ENCODE measurements at regions not wholly inside any gene's neighbourhood (a gene's known extent, or its start where the extent isn't known, plus 50 kb on each side); places are given as distances from the start of the nearest gene placed in this dataset.

GRCh38 chr16:62846399-62847057 is 810.3 kb upstream of the CDH8 start:
- H3K4me1 Mint-ChIP-seq: no peaks in the 10 kb centered on the region
- no peak overlapping the region for H3K27ac ChIP-seq (ENCODE audit: low read length)
- H3K4me1 ChIP-seq (ENCODE audit: control insufficient read depth, insufficient read depth, low read length): no peaks in the 10 kb centered on the region
- intact Hi-C loops (cut with micrococcal nuclease): no loop called here
- H3K4me3 ChIP-seq (ENCODE audit: low read length): no peak overlapping the region
- ATAC-seq (no peak), DNase-seq (no peak)
- H3K4me3 Mint-ChIP-seq: no peak overlapping the region
- peaks cover 10 to 21% of the 10 kb centered on the region in 2 donors for H3K9me3 Mint-ChIP-seq
- no CpG with 5 or more reads among the region's 2 CpGs for WGBS (ENCODE audit: insufficient coverage)
- H3K9me3 ChIP-seq (ENCODE audit: control insufficient read depth, insufficient read depth, low read length): peaks cover 4% of the 10 kb centered on the region
- H3K27me3 Mint-ChIP-seq (ENCODE audit: low read depth in 2 of 2): no peaks in the 10 kb centered on the region
- H3K36me3 Mint-ChIP-seq: peaks cover 13% of the 10 kb centered on the region
- no peaks in the 10 kb centered on the region for H3K36me3 ChIP-seq (ENCODE audit: control insufficient read depth, insufficient read depth, low read length)
- H3K27me3 ChIP-seq (ENCODE audit: control insufficient read depth, insufficient read depth, low read length): no peaks in the 10 kb centered on the region
- TF ChIP-seq CTCF (IDR thresholded peaks at IDR 0.05): no peak
- no peak overlapping the region for H3K27ac Mint-ChIP-seq

GRCh38 chr16:62832214-62832613 is 796.0 kb upstream of the CDH8 start:
- no peak overlapping the region for H3K27ac ChIP-seq (ENCODE audit: low read length)
- 93% methylated on average over 2 of the region's 4 CpGs for WGBS (ENCODE audit: insufficient coverage)
- no peaks in the 10 kb centered on the region for H3K27me3 ChIP-seq (ENCODE audit: control insufficient read depth, insufficient read depth, low read length)
- peaks cover 8% of the 10 kb centered on the region for H3K9me3 ChIP-seq (ENCODE audit: control insufficient read depth, insufficient read depth, low read length)
- Mint-ChIP-seq H3K4me3 (no peak overlapping the region), H3K4me1 (no peaks in the 10 kb centered on the region), H3K27me3 (ENCODE audit: low read depth in 2 of 2) (no peaks in the 10 kb centered on the region), H3K27ac (no peak overlapping the region), H3K36me3 (no peaks in the 10 kb centered on the region), H3K9me3 (peaks cover 16 to 21% of the 10 kb centered on the region in 2 donors)
- no peak overlapping the region for H3K4me3 ChIP-seq (ENCODE audit: low read length)
- H3K36me3 ChIP-seq (ENCODE audit: control insufficient read depth, insufficient read depth, low read length): no peaks in the 10 kb centered on the region
- no peak for ATAC-seq
- H3K4me1 ChIP-seq (ENCODE audit: control insufficient read depth, insufficient read depth, low read length): no peaks in the 10 kb centered on the region
- DNase-seq: no peak
- TF ChIP-seq CTCF (IDR thresholded peaks at IDR 0.05): no peak
- intact Hi-C loops (cut with micrococcal nuclease): no loop called here

GRCh38 chr16:62831235-62831850 is 795.1 kb upstream of the CDH8 start:
- WGBS (ENCODE audit: insufficient coverage): 83% methylated on average over 2 of the region's 2 CpGs
- peaks cover 3% of the 10 kb centered on the region for H3K9me3 ChIP-seq (ENCODE audit: control insufficient read depth, insufficient read depth, low read length)
- H3K27ac ChIP-seq (ENCODE audit: low read length): no peak overlapping the region
- Mint-ChIP-seq H3K36me3 (no peaks in the 10 kb centered on the region), H3K9me3 (peaks cover 17 to 23% of the 10 kb centered on the region in 2 donors), H3K27me3 (ENCODE audit: low read depth in 2 of 2) (no peaks in the 10 kb centered on the region), H3K27ac (no peak overlapping the region), H3K4me3 (no peak overlapping the region), H3K4me1 (no peaks in the 10 kb centered on the region)
- H3K4me1 ChIP-seq (ENCODE audit: control insufficient read depth, insufficient read depth, low read length): no peaks in the 10 kb centered on the region
- TF ChIP-seq CTCF (IDR thresholded peaks at IDR 0.05): no peak
- H3K27me3 ChIP-seq (ENCODE audit: control insufficient read depth, insufficient read depth, low read length): no peaks in the 10 kb centered on the region
- intact Hi-C loops (cut with micrococcal nuclease): no loop called here
- no peak for ATAC-seq
- DNase-seq: no peak
- H3K36me3 ChIP-seq (ENCODE audit: control insufficient read depth, insufficient read depth, low read length): no peaks in the 10 kb centered on the region
- no peak overlapping the region for H3K4me3 ChIP-seq (ENCODE audit: low read length)

- Histone ChIP-seq H3K4me3 (ENCODE audit: low read length) (no peak overlapping the region), H3K9me3 (ENCODE audit: control insufficient read depth, insufficient read depth, low read length) (peaks cover 3% of the 10 kb centered on the region), H3K36me3 (ENCODE audit: control insufficient read depth, insufficient read depth, low read length) (no peaks in the 10 kb centered on the region), H3K4me1 (ENCODE audit: control insufficient read depth, insufficient read depth, low read length) (no peaks in the 10 kb centered on the region), H3K27ac (ENCODE audit: low read length) (no peak overlapping the region), H3K27me3 (ENCODE audit: control insufficient read depth, insufficient read depth, low read length) (no peaks in the 10 kb centered on the region)
- WGBS (ENCODE audit: insufficient coverage): no CpG with 5 or more reads among the region's 3 CpGs
- Mint-ChIP-seq H3K9me3 (peaks cover 15 to 23% of the 10 kb centered on the region in 2 donors), H3K27me3 (ENCODE audit: low read depth in 2 of 2) (no peaks in the 10 kb centered on the region), H3K27ac (no peak overlapping the region), H3K4me3 (no peak overlapping the region), H3K4me1 (no peaks in the 10 kb centered on the region), H3K36me3 (no peaks in the 10 kb centered on the region)
- no peak for DNase-seq
- no peak for ATAC-seq
- intact Hi-C loops (cut with micrococcal nuclease): no loop called here
- no peak for TF ChIP-seq CTCF (IDR thresholded peaks at IDR 0.05)
These were observed 793.4 kb upstream of the CDH8 start for GRCh38 chr16:62829607-62830006.

Data from natural killer cell (primary cell).